GM12878 (cell line): ENCODE measurements at regions not wholly inside any gene's neighbourhood (a gene's known extent, or its start where the extent isn't known, plus 50 kb on each side); places are given as distances from the start of the nearest gene placed in this dataset.

Source experiments
- CBX5 ChIP-seq: sonication (generic); IDR thresholded peaks from 2 replicates; pipeline ENCODE4 v1.6.1; 2016; ENCODE audit warnings: low read depth, moderate library complexity, mild to moderate bottlenecking, inconsistent platforms
- CTCF ChIP-seq, 3 experiments: IDR thresholded peaks in 2 of 3; conservative IDR thresholded peaks in 1 of 3; 2 replicates each; pipeline ENCODE4 v1.5.1; 2011; ENCODE audit warnings: low read depth in 3 of 3, low read length in 3 of 3, mild to moderate bottlenecking in 3 of 3, control low read depth in 2 of 3, moderate library complexity in 2 of 3, inconsistent platforms in 1 of 3, mixed read lengths in 1 of 3; ENCODE audit not compliant: control insufficient read depth in 2 of 3, insufficient read depth in 1 of 3; ENCODE audit errors: extremely low read depth in 1 of 3
- EP300 ChIP-seq, 2 experiments: fragments of 150-350 bp in 1 of 2; IDR thresholded peaks; 2 replicates each; pipeline ENCODE4 v1.6.1; 2011 to 2012; ENCODE audit warnings: low read depth in 2 of 2, low read length in 2 of 2, borderline replicate concordance in 1 of 2, improper control_type of control experiment in 1 of 2, inconsistent platforms in 1 of 2; ENCODE audit not compliant: control insufficient read depth in 1 of 2
- JUNB ChIP-seq: IDR thresholded peaks from 2 replicates; pipeline ENCODE4 v1.6.1; 2016; ENCODE audit warnings: antibody characterized with exemption, mild to moderate bottlenecking
- MTA3 ChIP-seq: IDR thresholded peaks from 2 replicates; pipeline ENCODE4 v1.6.1; 2012; ENCODE audit warnings: low read length, inconsistent platforms, borderline replicate concordance
- MXI1 ChIP-seq: fragments of 150-350 bp; IDR thresholded peaks from 2 replicates; pipeline ENCODE4 v1.6.1; 2011; ENCODE audit warnings: low read depth, mild to moderate bottlenecking, inconsistent platforms, low read length, improper control_type of control experiment
- NFYB ChIP-seq: IDR thresholded peaks from 2 replicates; pipeline ENCODE4 v1.6.1; 2011; ENCODE audit warnings: low read depth, mild to moderate bottlenecking, low read length, improper control_type of control experiment, moderate library complexity; ENCODE audit not compliant: insufficient read depth
- POLR2A ChIP-seq: IDR thresholded peaks from 2 replicates; pipeline ENCODE4 v1.6.1; 2011; ENCODE audit warnings: low read depth, mild to moderate bottlenecking, low read length
- RELA ChIP-seq: fragments of 450-650 bp; IDR thresholded peaks from 2 replicates; pipeline ENCODE4 v1.8.0; 2014; ENCODE audit warnings: borderline replicate concordance; ENCODE audit not compliant: partially characterized antibody
- REST ChIP-seq: IDR thresholded peaks from 2 replicates; pipeline ENCODE4 v1.6.1; 2012; ENCODE audit warnings: mild to moderate bottlenecking, low read depth, low read length
- ZBTB40 ChIP-seq: fragments of 450-650 bp; IDR thresholded peaks from 2 replicates; pipeline ENCODE4 v1.6.1; 2016; ENCODE audit warnings: mild to moderate bottlenecking, moderate library complexity, borderline replicate concordance
- ZZZ3 ChIP-seq: IDR thresholded peaks from 2 replicates; pipeline ENCODE4 v1.6.1; 2011; ENCODE audit warnings: low read depth; ENCODE audit not compliant: control insufficient read depth, insufficient read length

GRCh38 chr16:76195056-76195455, 82.1 kb upstream of the CNTNAP4 start:
- no peak for TF ChIP-seq POLR2A
- TF ChIP-seq ZBTB40 = no peak
- no peak for TF ChIP-seq JUNB
- no peak for TF ChIP-seq CTCF (IDR thresholded peaks at IDR 0.05 in 2 of 3, conservative IDR thresholded peaks at IDR 0.05 in 1 of 3; ENCODE audit: control insufficient read depth in 2 of 3, extremely low read depth in 1 of 3, insufficient read depth in 1 of 3, low read depth in 3 of 3, low read length in 3 of 3)
- no peak for TF ChIP-seq MXI1
- TF ChIP-seq MTA3 = no peak
- TF ChIP-seq REST = no peak
- TF ChIP-seq NFYB = no peak
- TF ChIP-seq RELA = no peak
- no peak for TF ChIP-seq ZZZ3
- TF ChIP-seq CBX5 = no peak
- TF ChIP-seq EP300 (IDR thresholded peaks at IDR 0.05; ENCODE audit: borderline replicate concordance in 1 of 2, control insufficient read depth in 1 of 2, low read depth in 2 of 2, low read length in 2 of 2) = no peak
